Left lung (tissue), 4 donors: ENCODE measurements at regions not wholly inside any gene's neighbourhood (a gene's known extent, or its start where the extent isn't known, plus 50 kb on each side); places are given as distances from the start of the nearest gene placed in this dataset.

Experiments used
- ATAC-seq: fragments of 200-7000 bp; cut with Tn5 transposase; one replicate; pipeline ENCODE4 v1.9.1; 2020; ENCODE audit warnings: moderate library complexity
- DNase-seq, 4 donors: peaks; one replicate each; pipeline ENCODE4 v3.0.0-alpha.2; 2013 to 2020
- H3K27ac ChIP-seq, 2 donors: fragments of 200-600 bp; sonication (generic) in 1 of 2; one replicate each; pipeline versions ENCODE4 v1.5.0 to v1.8.0; 2020 to 2021
- H3K27me3 ChIP-seq, 2 donors: fragments of 200-600 bp; sonication (generic) in 1 of 2; one replicate each; pipeline versions ENCODE4 v1.5.0 to v1.8.0; 2020 to 2021
- H3K36me3 ChIP-seq, 2 donors: fragments of 200-600 bp; sonication (generic) in 1 of 2; one replicate each; pipeline versions ENCODE4 v1.5.0 to v1.8.0; 2020 to 2021
- H3K4me1 ChIP-seq, 2 donors: fragments of 200-600 bp; one replicate each; pipeline ENCODE4 v1.8.0; 2021
- H3K4me3 ChIP-seq, 2 donors: fragments of 200-600 bp; sonication (generic) in 1 of 2; one replicate each; pipeline versions ENCODE4 v1.5.0 to v1.8.0; 2020 to 2021; ENCODE audit warnings: mild to moderate bottlenecking in 1 of 2
- H3K9me3 ChIP-seq, 2 donors: fragments of 200-600 bp; sonication (generic) in 1 of 2; one replicate each; pipeline versions ENCODE4 v1.5.0 to v1.8.0; 2020 to 2021
- CTCF ChIP-seq, 2 donors: fragments of 200-600 bp; sonication (generic) in 1 of 2; IDR thresholded peaks; one replicate each; pipeline versions ENCODE4 v1.5.0 to v1.8.0; 2021; ENCODE audit warnings: antibody characterized with exemption in 2 of 2
- intact Hi-C, 2 donors: fragments of 100-400 bp; cut with DNase I; formaldehyde crosslinking; loops; one replicate each; pipeline versions ENCODE4 v1.11.2 to v1.14.2; 2022
- donor health status: DM: no; HTN: yes; CAD: no.
- donor health status: DM: no; HTN: no; CAD: no.

DNA sequence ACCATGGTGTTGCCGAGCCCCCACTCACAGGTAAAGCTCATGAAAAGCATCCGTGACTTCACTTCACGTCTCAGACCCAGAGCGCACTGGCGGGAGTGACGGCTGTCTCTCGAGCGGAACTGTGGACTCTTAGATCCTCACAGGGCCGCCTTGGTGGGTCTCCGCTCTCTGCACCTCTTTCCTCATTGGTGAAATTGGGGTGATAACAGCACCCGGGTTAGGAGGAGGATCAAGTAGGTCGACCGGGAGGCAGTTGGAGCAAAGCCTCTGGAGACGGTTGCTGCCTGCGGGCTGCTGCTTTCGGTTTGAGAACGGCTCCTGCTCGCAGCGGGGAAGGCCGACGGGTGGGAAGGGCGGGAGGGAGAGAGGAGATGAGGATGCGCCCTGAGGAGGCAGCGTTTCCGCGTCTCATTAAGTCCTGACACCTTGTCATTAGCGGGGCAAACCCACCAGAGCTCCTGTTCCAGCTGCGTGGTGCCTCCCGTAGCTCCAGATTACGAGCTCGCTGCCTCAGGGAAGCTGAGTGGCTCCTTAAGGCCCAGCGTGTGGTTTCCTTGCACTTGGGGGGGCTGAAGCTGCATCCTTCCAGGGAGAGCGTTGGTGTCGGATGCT, 51.9 kb upstream of the CFAP46 start:
- intact Hi-C loops = no loop called here
- Histone ChIP-seq H3K9me3 (no peaks in the 10 kb centered on the region), H3K36me3 (no peaks in the 10 kb centered on the region), H3K27ac (no peak overlapping the region), H3K27me3 (peaks cover 0 to 52% of the 10 kb centered on the region in 2 donors), H3K4me3 (peak overlapping the region; percentile 5 to 19), H3K4me1 (no peaks in the 10 kb centered on the region)
- peak; percentile 39 for ATAC-seq
- TF ChIP-seq CTCF (IDR thresholded peaks at IDR 0.05) = no peak
- peak in 1 of 4 donors; percentile 41 for DNase-seq

GRCh38 chr10:132993271-132994184, 51.2 kb upstream of the CFAP46 start:
- DNase-seq (peak in 2 of 4 donors; percentile 15 to 66), ATAC-seq (no peak)
- no peaks in the 10 kb centered on the region for H3K36me3 ChIP-seq
- intact Hi-C loops = no loop called here
- no peaks in the 10 kb centered on the region for H3K4me1 ChIP-seq
- peak overlapping the region in 1 of 2 donors; percentile 5 for H3K4me3 ChIP-seq
- TF ChIP-seq CTCF (IDR thresholded peaks at IDR 0.05) = no peak
- H3K27me3 ChIP-seq = peaks cover 0 to 46% of the 10 kb centered on the region in 2 donors
- no peak overlapping the region for H3K27ac ChIP-seq
- no peaks in the 10 kb centered on the region for H3K9me3 ChIP-seq

DNA sequence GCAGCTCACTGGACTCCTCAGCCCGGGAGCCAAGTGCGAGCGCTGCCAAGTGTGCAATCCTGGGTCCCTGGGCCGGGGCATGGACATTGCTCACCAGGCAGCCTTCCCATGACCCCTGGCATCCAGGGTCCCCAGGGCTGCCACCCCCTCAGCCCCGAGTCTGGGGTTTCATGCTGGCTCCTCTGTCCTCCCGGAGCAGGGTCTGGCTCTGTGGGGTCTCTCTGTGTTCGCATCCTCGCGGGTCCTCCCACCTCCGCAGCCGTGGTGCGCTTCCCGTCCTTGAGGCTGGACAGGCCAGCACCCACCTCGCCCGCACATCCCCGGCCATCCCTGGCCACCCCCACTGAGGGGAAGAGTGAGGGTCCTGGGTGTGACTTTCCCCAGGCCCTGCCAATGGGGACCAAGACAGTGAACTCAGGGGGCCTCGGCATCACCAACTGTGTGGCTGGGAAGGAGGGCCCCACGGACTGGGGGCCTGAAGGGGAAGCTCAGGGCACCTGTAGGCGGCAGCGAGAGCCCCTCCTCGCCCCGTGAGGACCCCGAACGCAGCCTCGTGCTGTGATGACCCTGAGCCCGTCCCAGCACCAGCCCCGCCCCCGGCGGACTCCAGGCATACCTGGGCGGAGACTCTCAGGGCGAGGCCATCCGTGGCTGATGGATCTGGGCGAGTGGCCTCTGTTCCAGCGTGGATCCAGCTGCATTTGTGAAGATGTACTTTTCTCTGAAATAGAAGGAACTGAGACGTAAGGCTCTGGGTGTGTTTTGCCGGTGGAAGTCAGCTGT, 50.3 kb upstream of the CFAP46 start:
- ATAC-seq (no peak), DNase-seq (peak in 1 of 4 donors; percentile 80)
- no peak overlapping the region for H3K4me3 ChIP-seq
- H3K27me3 ChIP-seq = peaks cover 0 to 46% of the 10 kb centered on the region in 2 donors
- H3K9me3 ChIP-seq = no peaks in the 10 kb centered on the region
- no peak for TF ChIP-seq CTCF (IDR thresholded peaks at IDR 0.05)
- H3K4me1 ChIP-seq = no peaks in the 10 kb centered on the region
- H3K36me3 ChIP-seq = no peaks in the 10 kb centered on the region
- H3K27ac ChIP-seq = no peak overlapping the region
- intact Hi-C loops = no loop called here
